ENCODE measurements at regions not wholly inside any gene's neighbourhood (a gene's known extent, or its start where the extent isn't known, plus 50 kb on each side); places are given as distances from the start of the nearest gene placed in this dataset.

DNA sequence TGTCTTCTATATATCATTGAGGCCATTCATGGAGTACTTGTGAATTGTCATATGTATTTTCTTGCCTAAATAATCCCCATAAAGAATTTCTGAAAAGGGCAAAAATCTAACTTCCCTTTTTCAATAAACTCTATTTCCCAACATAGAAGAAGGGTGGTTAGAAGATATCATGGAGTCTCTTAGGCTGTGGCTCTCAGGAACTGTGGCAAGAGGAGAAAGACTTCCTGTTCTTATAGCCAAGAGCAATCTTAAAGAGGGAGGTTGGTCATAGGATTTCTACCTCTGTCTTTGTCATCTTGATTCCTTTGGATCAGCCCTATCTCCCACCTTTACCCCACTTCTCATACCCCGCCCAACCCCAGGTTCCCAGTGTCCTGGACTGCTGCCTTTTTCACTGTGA is 175.8 kb downstream of the TYW3 start:
- H3K56ac ChIP-seq (ENCODE audit: insufficient read length, low read depth, low read length): no peak overlapping the region
- no CpG with 5 or more reads among the region's 1 CpG for WGBS (ENCODE audit: extremely low coverage, insufficient read length, low lambda C conversion rate)
- no peak for DNase-seq
- H3T11ph ChIP-seq (ENCODE audit: low read length): no peak overlapping the region
- no peaks in the 10 kb centered on the region for H3K4me1 ChIP-seq (ENCODE audit: insufficient read depth, low read length)
- H2AFZ ChIP-seq (ENCODE audit: low read length): no peak overlapping the region
- no peak overlapping the region for H3K14ac ChIP-seq (ENCODE audit: insufficient read depth, low read length)
- no peak overlapping the region for H3K27ac ChIP-seq (ENCODE audit: insufficient read length, low read depth, low read length)
- Mint-ChIP-seq H3K27ac (no peak overlapping the region), H3K9me3 (peaks cover 7 to 9% of the 10 kb centered on the region in 2 experiments), H3K27me3 (ENCODE audit: low read depth) (no peaks in the 10 kb centered on the region), H3K4me1 (no peaks in the 10 kb centered on the region), H3K36me3 (ENCODE audit: insufficient read depth in 1 of 3, low read depth in 3 of 3) (peaks cover 0 to 6% (median 4%) of the 10 kb centered on the region in 3 experiments; a peak in 2 of 7 replicates), H3K4me3 (no peak overlapping the region)
- H2BK15ac ChIP-seq (ENCODE audit: low read depth, low read length): no peak overlapping the region
- no peaks in the 10 kb centered on the region for H4K20me1 ChIP-seq (ENCODE audit: control insufficient read depth, insufficient read depth, insufficient read length)
- H3K23ac ChIP-seq (ENCODE audit: insufficient read length, low read depth, low read length): no peak overlapping the region
- H4K91ac ChIP-seq (ENCODE audit: insufficient read length, low read depth, low read length): no peak overlapping the region
- H2BK20ac ChIP-seq (ENCODE audit: low read depth, low read length, poor library complexity, severe bottlenecking): no peak overlapping the region
- no peak overlapping the region for H2BK5ac ChIP-seq (ENCODE audit: insufficient read length, low read length)
- H4K5ac ChIP-seq (ENCODE audit: insufficient read length, low read depth, low read length): no peak overlapping the region
- no peak overlapping the region for H2BK12ac ChIP-seq (ENCODE audit: insufficient read length, low read depth, low read length)
- H3K9ac ChIP-seq (ENCODE audit: extremely low read depth, insufficient read length, low read length): no peak overlapping the region
- no peak overlapping the region for H3K4me2 ChIP-seq (ENCODE audit: insufficient read depth, insufficient read length, low read length)
- no peak overlapping the region for H2BK120ac ChIP-seq (ENCODE audit: low read depth, low read length, poor library complexity, severe bottlenecking)
- H4K8ac ChIP-seq (replicated peaks; ENCODE audit: insufficient read length, low read depth, low read length): no peak overlapping the region
- no peaks in the 10 kb centered on the region for H3K27me3 ChIP-seq (ENCODE audit: insufficient read depth, low read length)
- no peak overlapping the region for H3K4ac ChIP-seq (ENCODE audit: low read depth, low read length)
- no peaks in the 10 kb centered on the region for H3K79me2 ChIP-seq (ENCODE audit: insufficient read depth, low read length)
- H3K79me1 ChIP-seq (ENCODE audit: insufficient read depth, low read depth, low read length, poor library complexity, severe bottlenecking): no peaks in the 10 kb centered on the region
- H2AK5ac ChIP-seq (ENCODE audit: insufficient read length, low read length): no peak overlapping the region
- TF ChIP-seq, protein P1, sequence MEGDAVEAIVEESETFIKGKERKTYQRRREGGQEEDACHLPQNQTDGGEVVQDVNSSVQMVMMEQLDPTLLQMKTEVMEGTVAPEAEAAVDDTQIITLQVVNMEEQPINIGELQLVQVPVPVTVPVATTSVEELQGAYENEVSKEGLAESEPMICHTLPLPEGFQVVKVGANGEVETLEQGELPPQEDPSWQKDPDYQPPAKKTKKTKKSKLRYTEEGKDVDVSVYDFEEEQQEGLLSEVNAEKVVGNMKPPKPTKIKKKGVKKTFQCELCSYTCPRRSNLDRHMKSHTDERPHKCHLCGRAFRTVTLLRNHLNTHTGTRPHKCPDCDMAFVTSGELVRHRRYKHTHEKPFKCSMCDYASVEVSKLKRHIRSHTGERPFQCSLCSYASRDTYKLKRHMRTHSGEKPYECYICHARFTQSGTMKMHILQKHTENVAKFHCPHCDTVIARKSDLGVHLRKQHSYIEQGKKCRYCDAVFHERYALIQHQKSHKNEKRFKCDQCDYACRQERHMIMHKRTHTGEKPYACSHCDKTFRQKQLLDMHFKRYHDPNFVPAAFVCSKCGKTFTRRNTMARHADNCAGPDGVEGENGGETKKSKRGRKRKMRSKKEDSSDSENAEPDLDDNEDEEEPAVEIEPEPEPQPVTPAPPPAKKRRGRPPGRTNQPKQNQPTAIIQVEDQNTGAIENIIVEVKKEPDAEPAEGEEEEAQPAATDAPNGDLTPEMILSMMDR (conservative IDR thresholded peaks at IDR 0.05): no peak
- H3K9me3 ChIP-seq (ENCODE audit: control insufficient read depth, low read depth, low read length): no peaks in the 10 kb centered on the region
- no peak overlapping the region for H3K18ac ChIP-seq (ENCODE audit: insufficient read length, low read depth, low read length)
- H3K23me2 ChIP-seq (ENCODE audit: insufficient read length, low read depth, low read length, poor library complexity, severe bottlenecking): no peaks in the 10 kb centered on the region

Measured in H9 (cell line).